Keratinocyte (primary cell): ENCODE measurements at regions not wholly inside any gene's neighbourhood (a gene's known extent, or its start where the extent isn't known, plus 50 kb on each side); places are given as distances from the start of the nearest gene placed in this dataset.

ENCODE experiments used
- DNase-seq: peaks from one replicate; pipeline ENCODE4 v3.0.0-alpha.2; 2011; ENCODE audit warnings: low read depth, missing footprints, low spot score
- FAIRE-seq: peaks from 2 replicates; lab custom pipeline; 2011; peaks lifted over from hg19 to GRCh38; lab: Jason Lieb, UNC
- H2AFZ ChIP-seq: 2 replicates; pipeline ENCODE4 v1.6.0; 2012; ENCODE audit warnings: low read length, control low read depth, inconsistent platforms; ENCODE audit not compliant: control insufficient read depth
- H3K27ac ChIP-seq: 2 replicates; pipeline ENCODE4 v1.5.1; 2011; ENCODE audit warnings: low read length; ENCODE audit not compliant: control insufficient read depth, insufficient read depth
- H3K27me3 ChIP-seq: 3 replicates; pipeline ENCODE4 v1.6.0; 2011; ENCODE audit warnings: low read length; ENCODE audit not compliant: control insufficient read depth, insufficient read depth; ENCODE audit errors: extremely low read depth
- H3K36me3 ChIP-seq, 2 experiments: 2 replicates in 1 of 2; 3 replicates in 1 of 2; pipeline ENCODE4 v1.5.1; 2011; ENCODE audit warnings: low read length in 2 of 2, mild to moderate bottlenecking in 1 of 2; ENCODE audit not compliant: control insufficient read depth in 2 of 2, insufficient read depth in 2 of 2; ENCODE audit errors: extremely low read depth in 1 of 2
- H3K4me1 ChIP-seq: 3 replicates; pipeline ENCODE4 v1.5.1; 2011; ENCODE audit warnings: low read length; ENCODE audit not compliant: control insufficient read depth, insufficient read depth; ENCODE audit errors: extremely low read depth
- H3K4me2 ChIP-seq: 3 replicates; pipeline ENCODE4 v1.6.0; 2011; ENCODE audit warnings: low read depth, low read length; ENCODE audit not compliant: control insufficient read depth, insufficient read depth; ENCODE audit errors: extremely low read depth
- H3K4me3 ChIP-seq, 3 experiments: fragments of 200-600 bp in 1 of 3; sonication (generic) in 1 of 3; 2 replicates in 2 of 3; 3 replicates in 1 of 3; pipeline ENCODE4 v1.5.1; 2011 to 2016; ENCODE audit warnings: low read length in 3 of 3, mild to moderate bottlenecking in 3 of 3, control low read depth in 2 of 3, inconsistent platforms in 1 of 3, low read depth in 1 of 3, mixed read lengths in 1 of 3, mixed run types in 1 of 3, moderate library complexity in 1 of 3; ENCODE audit not compliant: control insufficient read depth in 2 of 3, insufficient read depth in 2 of 3; ENCODE audit errors: extremely low read depth in 1 of 3
- H3K79me2 ChIP-seq: 2 replicates; pipeline ENCODE4 v1.6.0; 2012; ENCODE audit warnings: low read length; ENCODE audit not compliant: control insufficient read depth, insufficient read depth
- H3K9ac ChIP-seq: 3 replicates; pipeline ENCODE4 v1.6.0; 2011; ENCODE audit warnings: low read length; ENCODE audit not compliant: control insufficient read depth, insufficient read depth; ENCODE audit errors: extremely low read depth
- H3K9me1 ChIP-seq: 3 replicates; pipeline ENCODE4 v1.6.0; 2011; ENCODE audit warnings: low read length; ENCODE audit not compliant: control insufficient read depth, insufficient read depth; ENCODE audit errors: extremely low read depth
- H3K9me3 ChIP-seq: 2 replicates; pipeline ENCODE4 v1.5.1; 2012; ENCODE audit warnings: low read depth, low read length; ENCODE audit not compliant: control insufficient read depth
- H4K20me1 ChIP-seq: 3 replicates; pipeline ENCODE4 v1.6.0; 2011; ENCODE audit warnings: low read length; ENCODE audit not compliant: control insufficient read depth, insufficient read depth; ENCODE audit errors: extremely low read depth
- EZH2 ChIP-seq: IDR thresholded peaks from one replicate; pipeline ENCODE4 v1.6.1; 2012; ENCODE audit warnings: inconsistent platforms, mild to moderate bottlenecking, low read length, moderate library complexity
- dilution Hi-C: fragments of 300-500 bp; cut with MboI; formaldehyde crosslinking; loops from one replicate; pipeline ENCODE4 v1.7.0; 2020; ENCODE audit warnings: low sequenced_read_pairs; ENCODE audit not compliant: extremely low pct_ligation_motif_present
- TF ChIP-seq, protein P1 (sequence below), 3 experiments: IDR thresholded peaks in 1 of 3; conservative IDR thresholded peaks in 1 of 3; optimal IDR thresholded peaks in 1 of 3; 2 replicates in 2 of 3; 3 replicates in 1 of 3; pipeline versions ENCODE3 to v1.5.1; 2011; ENCODE audit warnings: low read length in 3 of 3, mild to moderate bottlenecking in 3 of 3, moderate library complexity in 2 of 3, control low read depth in 1 of 3, inconsistent platforms in 1 of 3; ENCODE audit not compliant: insufficient read depth in 2 of 3; ENCODE audit errors: extremely low read depth in 1 of 3

DNA sequence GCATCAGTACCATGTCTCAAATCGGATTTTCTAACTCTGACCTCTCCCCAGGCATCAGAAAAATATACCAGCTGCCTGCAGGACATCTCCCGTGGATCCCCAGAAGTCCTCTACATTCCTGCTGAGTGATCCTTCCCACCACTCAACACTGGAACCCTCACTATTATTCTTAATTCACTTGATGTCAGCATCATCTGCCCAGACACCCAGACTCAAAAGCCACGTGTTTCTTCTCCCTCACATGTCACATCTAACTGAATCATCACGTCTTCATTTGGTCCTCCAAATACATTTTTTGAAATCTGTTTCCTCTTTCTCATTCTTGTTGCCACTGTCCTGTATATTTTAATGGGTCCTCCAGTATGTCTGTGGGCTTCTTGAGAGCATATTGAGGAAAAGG is 218.6 kb downstream of the HRH4 start:
- no peaks in the 10 kb centered on the region for H3K4me1 ChIP-seq
- no peak overlapping the region for H3K4me3 ChIP-seq
- no peaks in the 10 kb centered on the region for H3K27me3 ChIP-seq
- no peaks in the 10 kb centered on the region for H3K9me3 ChIP-seq
- H3K4me2 ChIP-seq, result no peak overlapping the region
- no peak overlapping the region for H3K27ac ChIP-seq
- H2AFZ ChIP-seq, result no peak overlapping the region
- TF ChIP-seq, protein P1, sequence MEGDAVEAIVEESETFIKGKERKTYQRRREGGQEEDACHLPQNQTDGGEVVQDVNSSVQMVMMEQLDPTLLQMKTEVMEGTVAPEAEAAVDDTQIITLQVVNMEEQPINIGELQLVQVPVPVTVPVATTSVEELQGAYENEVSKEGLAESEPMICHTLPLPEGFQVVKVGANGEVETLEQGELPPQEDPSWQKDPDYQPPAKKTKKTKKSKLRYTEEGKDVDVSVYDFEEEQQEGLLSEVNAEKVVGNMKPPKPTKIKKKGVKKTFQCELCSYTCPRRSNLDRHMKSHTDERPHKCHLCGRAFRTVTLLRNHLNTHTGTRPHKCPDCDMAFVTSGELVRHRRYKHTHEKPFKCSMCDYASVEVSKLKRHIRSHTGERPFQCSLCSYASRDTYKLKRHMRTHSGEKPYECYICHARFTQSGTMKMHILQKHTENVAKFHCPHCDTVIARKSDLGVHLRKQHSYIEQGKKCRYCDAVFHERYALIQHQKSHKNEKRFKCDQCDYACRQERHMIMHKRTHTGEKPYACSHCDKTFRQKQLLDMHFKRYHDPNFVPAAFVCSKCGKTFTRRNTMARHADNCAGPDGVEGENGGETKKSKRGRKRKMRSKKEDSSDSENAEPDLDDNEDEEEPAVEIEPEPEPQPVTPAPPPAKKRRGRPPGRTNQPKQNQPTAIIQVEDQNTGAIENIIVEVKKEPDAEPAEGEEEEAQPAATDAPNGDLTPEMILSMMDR (optimal IDR thresholded peaks at IDR 0.05 in 1 of 3, IDR thresholded peaks at IDR 0.05 in 1 of 3, conservative IDR thresholded peaks at IDR 0.05 in 1 of 3; ENCODE audit: extremely low read depth in 1 of 3, insufficient read depth in 2 of 3, low read length in 3 of 3), result no peak
- TF ChIP-seq EZH2, result no peak
- no peak for DNase-seq
- H3K9ac ChIP-seq, result no peak overlapping the region
- H4K20me1 ChIP-seq, result no peaks in the 10 kb centered on the region
- dilution Hi-C loops, result no loop called here
- FAIRE-seq, result no peak
- H3K9me1 ChIP-seq, result no peaks in the 10 kb centered on the region
- no peaks in the 10 kb centered on the region for H3K36me3 ChIP-seq
- H3K79me2 ChIP-seq, result no peaks in the 10 kb centered on the region

DNA sequence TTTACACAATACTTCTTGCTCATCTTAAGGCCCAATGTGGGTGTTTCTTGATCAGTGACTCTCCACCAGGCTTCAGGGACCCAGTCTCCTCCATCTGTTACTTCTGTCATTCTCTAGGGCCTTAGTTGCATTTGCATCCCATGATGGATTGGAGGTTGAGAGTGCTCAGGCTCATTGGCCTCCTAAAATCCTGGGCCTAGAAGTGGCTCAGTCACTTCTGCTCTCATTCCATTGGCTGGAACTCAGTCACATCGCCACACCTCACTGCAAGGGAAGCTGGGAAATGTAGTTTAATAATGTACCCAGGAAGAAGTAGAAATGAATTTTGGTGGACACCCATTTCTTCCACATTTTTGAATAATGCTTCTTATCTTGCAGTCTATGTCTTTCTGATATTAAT is 223.5 kb downstream of the HRH4 start:
- no peaks in the 10 kb centered on the region for H3K36me3 ChIP-seq
- H3K27ac ChIP-seq, result no peak overlapping the region
- no peak overlapping the region for H3K9ac ChIP-seq
- FAIRE-seq (no peak), DNase-seq (no peak)
- TF ChIP-seq, protein P1 (optimal IDR thresholded peaks at IDR 0.05 in 1 of 3, IDR thresholded peaks at IDR 0.05 in 1 of 3, conservative IDR thresholded peaks at IDR 0.05 in 1 of 3; ENCODE audit: extremely low read depth in 1 of 3, insufficient read depth in 2 of 3, low read length in 3 of 3), result no peak
- TF ChIP-seq EZH2, result no peak
- no peaks in the 10 kb centered on the region for H3K79me2 ChIP-seq
- H3K9me1 ChIP-seq, result no peaks in the 10 kb centered on the region
- dilution Hi-C loops, result no loop called here
- no peaks in the 10 kb centered on the region for H3K4me1 ChIP-seq
- no peaks in the 10 kb centered on the region for H3K27me3 ChIP-seq
- H3K9me3 ChIP-seq, result no peaks in the 10 kb centered on the region
- H3K4me2 ChIP-seq, result no peak overlapping the region
- H4K20me1 ChIP-seq, result no peaks in the 10 kb centered on the region
- H3K4me3 ChIP-seq, result no peak overlapping the region
- no peak overlapping the region for H2AFZ ChIP-seq
